Karpas-422 (cell line): ENCODE measurements at regions not wholly inside any gene's neighbourhood (a gene's known extent, or its start where the extent isn't known, plus 50 kb on each side); places are given as distances from the start of the nearest gene placed in this dataset.

Source experiments
- DNase-seq: peaks from one replicate; pipeline ENCODE4 v3.0.0-alpha.2; 2015
- H2AFZ ChIP-seq: fragments of 200-600 bp; sonication (generic); 2 replicates; pipeline ENCODE4 v1.6.1; 2014; ENCODE audit warnings: antibody characterized with exemption, low read length, mixed read lengths
- H3K27ac ChIP-seq: fragments of 200-600 bp; sonication (generic); 2 replicates; pipeline ENCODE4 v1.5.1; 2014; ENCODE audit warnings: mild to moderate bottlenecking, low read length, moderate library complexity
- H3K27me3 ChIP-seq: fragments of 200-600 bp; sonication (generic); 2 replicates; pipeline ENCODE4 v1.6.1; 2014; ENCODE audit warnings: low read length, mixed read lengths
- H3K36me3 ChIP-seq: fragments of 200-600 bp; sonication (generic); 2 replicates; pipeline ENCODE4 v1.6.1; 2014; ENCODE audit warnings: low read length, mixed read lengths; ENCODE audit not compliant: insufficient read depth
- H3K4me1 ChIP-seq: fragments of 200-600 bp; sonication (generic); 2 replicates; pipeline ENCODE4 v1.6.1; 2014; ENCODE audit warnings: mild to moderate bottlenecking, low read length, mixed read lengths
- H3K4me2 ChIP-seq: fragments of 200-600 bp; sonication (generic); 2 replicates; pipeline ENCODE4 v1.6.1; 2014; ENCODE audit warnings: low read length, low read depth, mild to moderate bottlenecking; ENCODE audit not compliant: poor library complexity, severe bottlenecking
- H3K4me3 ChIP-seq: fragments of 200-600 bp; sonication (generic); 2 replicates; pipeline ENCODE4 v1.5.1; 2014; ENCODE audit warnings: mild to moderate bottlenecking, antibody characterized with exemption, low read length, mixed read lengths
- H3K79me2 ChIP-seq: fragments of 200-600 bp; sonication (generic); 2 replicates; pipeline ENCODE4 v1.6.1; 2014; ENCODE audit warnings: mild to moderate bottlenecking, low read length, mixed read lengths
- H3K9ac ChIP-seq: fragments of 200-600 bp; sonication (generic); 2 replicates; pipeline ENCODE4 v1.6.0; 2014; ENCODE audit warnings: low read length
- H3K9me2 ChIP-seq: fragments of 200-600 bp; sonication (generic), shearing (Covaris generic); replicated peaks from 2 replicates; pipeline ENCODE4 v1.6.0; 2014; ENCODE audit warnings: mild to moderate bottlenecking, low read length, moderate library complexity; ENCODE audit not compliant: insufficient read depth
- H3K9me3 ChIP-seq: fragments of 300-700, 200-600 bp; sonication (generic); 2 replicates; pipeline ENCODE4 v1.6.1; 2014; ENCODE audit warnings: low read length, mixed read lengths
- H4K20me1 ChIP-seq: fragments of 200-600 bp; sonication (generic); 2 replicates; pipeline ENCODE4 v1.6.1; 2014; ENCODE audit warnings: mild to moderate bottlenecking, antibody characterized with exemption, low read length, low read depth; ENCODE audit not compliant: insufficient read depth

GRCh38 chr5:168184103-168184502, 107.3 kb upstream of the WWC1 start:
- no peaks in the 10 kb centered on the region for H3K9me3 ChIP-seq
- no peak for DNase-seq
- H3K4me1 ChIP-seq: no peaks in the 10 kb centered on the region
- no peaks in the 10 kb centered on the region for H3K79me2 ChIP-seq
- H4K20me1 ChIP-seq: no peaks in the 10 kb centered on the region
- no peak overlapping the region for H3K4me2 ChIP-seq
- H3K9me2 ChIP-seq: no peaks in the 10 kb centered on the region
- no peaks in the 10 kb centered on the region for H3K36me3 ChIP-seq
- no peak overlapping the region for H3K27ac ChIP-seq
- H3K9ac ChIP-seq: no peak overlapping the region
- no peak overlapping the region for H3K4me3 ChIP-seq
- no peaks in the 10 kb centered on the region for H3K27me3 ChIP-seq
- no peak overlapping the region for H2AFZ ChIP-seq

DNA sequence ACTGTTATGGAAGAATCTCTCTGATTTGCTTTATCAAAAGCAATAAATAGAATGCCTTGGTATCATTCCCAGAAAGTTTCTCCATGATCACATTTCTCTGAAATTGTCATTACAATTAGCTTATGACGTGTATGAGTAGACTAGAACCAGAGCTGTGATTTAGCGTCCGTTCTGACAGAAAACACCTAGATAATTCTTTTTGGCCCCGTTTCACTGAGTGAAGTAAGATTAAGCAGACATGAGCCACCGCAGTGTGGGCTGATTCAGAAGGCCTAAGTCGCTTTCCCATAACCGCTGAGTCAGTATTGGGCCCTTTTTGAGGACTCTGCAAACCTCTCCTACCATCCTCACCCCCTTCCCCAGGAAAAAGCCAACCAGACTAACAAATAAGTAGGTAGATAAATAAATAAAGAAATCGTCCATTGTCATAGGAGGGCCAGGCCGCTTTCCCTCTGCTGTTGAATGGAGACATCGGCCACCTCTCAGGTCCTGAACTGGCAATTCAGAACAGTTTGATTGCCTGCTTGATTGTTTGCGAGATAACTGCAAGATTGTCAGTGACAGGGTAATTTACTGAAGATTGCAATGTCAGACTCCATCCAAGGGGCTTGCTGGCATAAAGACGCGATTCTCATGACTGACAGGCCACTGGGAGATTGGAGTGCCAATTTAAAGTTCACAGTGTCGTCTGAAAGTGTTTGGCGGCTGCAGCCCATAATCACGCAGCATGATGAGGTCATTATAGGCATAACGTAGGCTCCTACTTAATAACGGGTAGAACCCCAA, 105.0 kb upstream of the WWC1 start:
- no peaks in the 10 kb centered on the region for H4K20me1 ChIP-seq
- no peak overlapping the region for H3K4me3 ChIP-seq
- H3K4me1 ChIP-seq: no peaks in the 10 kb centered on the region
- no peaks in the 10 kb centered on the region for H3K36me3 ChIP-seq
- no peaks in the 10 kb centered on the region for H3K79me2 ChIP-seq
- H3K9me2 ChIP-seq: no peaks in the 10 kb centered on the region
- H3K27ac ChIP-seq: no peak overlapping the region
- no peak overlapping the region for H3K9ac ChIP-seq
- no peak overlapping the region for H2AFZ ChIP-seq
- no peaks in the 10 kb centered on the region for H3K9me3 ChIP-seq
- H3K4me2 ChIP-seq: no peak overlapping the region
- no peak for DNase-seq
- H3K27me3 ChIP-seq: no peaks in the 10 kb centered on the region

DNA sequence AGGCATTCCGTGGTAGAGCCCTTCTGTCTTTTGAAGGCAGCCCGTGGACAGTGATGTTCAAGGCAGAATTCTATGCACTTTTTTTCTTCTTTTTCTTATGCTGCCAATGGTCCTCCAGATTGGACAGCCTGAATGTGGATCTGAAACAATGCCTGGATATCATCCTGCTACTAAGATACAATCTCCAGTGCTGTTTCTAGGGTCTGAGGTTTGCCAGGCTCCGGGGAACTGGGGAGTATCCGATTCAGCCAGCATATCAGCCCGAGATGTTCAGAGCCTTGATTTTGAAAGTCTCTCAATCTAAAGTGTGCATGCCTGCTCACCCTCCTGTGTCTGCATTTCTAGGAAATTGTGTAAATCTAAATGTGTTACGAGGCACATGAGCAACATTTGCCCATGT, 103.8 kb upstream of the WWC1 start:
- Histone ChIP-seq H3K27me3 (no peaks in the 10 kb centered on the region), H3K4me2 (no peak overlapping the region), H3K9me3 (no peaks in the 10 kb centered on the region), H3K27ac (no peak overlapping the region), H3K79me2 (no peaks in the 10 kb centered on the region), H3K36me3 (no peaks in the 10 kb centered on the region), H2AFZ (no peak overlapping the region), H3K9me2 (no peaks in the 10 kb centered on the region), H4K20me1 (no peaks in the 10 kb centered on the region), H3K9ac (no peak overlapping the region), H3K4me1 (no peaks in the 10 kb centered on the region), H3K4me3 (no peak overlapping the region)
- DNase-seq: no peak

GRCh38 chr5:168188182-168188581, 103.3 kb upstream of the WWC1 start:
- Histone ChIP-seq H3K27me3 (no peaks in the 10 kb centered on the region), H3K9me2 (no peaks in the 10 kb centered on the region), H2AFZ (no peak overlapping the region)

GRCh38 chr5:168192120-168192519, 99.3 kb upstream of the WWC1 start:
- Histone ChIP-seq H3K9ac (no peak overlapping the region), H4K20me1 (no peaks in the 10 kb centered on the region), H3K36me3 (no peaks in the 10 kb centered on the region), H3K9me3 (no peaks in the 10 kb centered on the region), H3K4me1 (no peaks in the 10 kb centered on the region), H3K27me3 (no peaks in the 10 kb centered on the region), H3K4me3 (no peak overlapping the region), H3K4me2 (no peak overlapping the region), H2AFZ (no peak overlapping the region), H3K27ac (no peak overlapping the region), H3K9me2 (no peaks in the 10 kb centered on the region), H3K79me2 (no peaks in the 10 kb centered on the region)
- no peak for DNase-seq

More at GRCh38 chr5:168188182-168188581, 103.3 kb upstream of the WWC1 start:
- H4K20me1 ChIP-seq: no peaks in the 10 kb centered on the region
- no peaks in the 10 kb centered on the region for H3K36me3 ChIP-seq
- DNase-seq: no peak
- H3K4me3 ChIP-seq: no peak overlapping the region
- H3K27ac ChIP-seq: no peak overlapping the region
- H3K4me1 ChIP-seq: no peaks in the 10 kb centered on the region
- no peaks in the 10 kb centered on the region for H3K79me2 ChIP-seq
- H3K4me2 ChIP-seq: no peak overlapping the region
- H3K9me3 ChIP-seq: no peaks in the 10 kb centered on the region
- H3K9ac ChIP-seq: no peak overlapping the region

DNA sequence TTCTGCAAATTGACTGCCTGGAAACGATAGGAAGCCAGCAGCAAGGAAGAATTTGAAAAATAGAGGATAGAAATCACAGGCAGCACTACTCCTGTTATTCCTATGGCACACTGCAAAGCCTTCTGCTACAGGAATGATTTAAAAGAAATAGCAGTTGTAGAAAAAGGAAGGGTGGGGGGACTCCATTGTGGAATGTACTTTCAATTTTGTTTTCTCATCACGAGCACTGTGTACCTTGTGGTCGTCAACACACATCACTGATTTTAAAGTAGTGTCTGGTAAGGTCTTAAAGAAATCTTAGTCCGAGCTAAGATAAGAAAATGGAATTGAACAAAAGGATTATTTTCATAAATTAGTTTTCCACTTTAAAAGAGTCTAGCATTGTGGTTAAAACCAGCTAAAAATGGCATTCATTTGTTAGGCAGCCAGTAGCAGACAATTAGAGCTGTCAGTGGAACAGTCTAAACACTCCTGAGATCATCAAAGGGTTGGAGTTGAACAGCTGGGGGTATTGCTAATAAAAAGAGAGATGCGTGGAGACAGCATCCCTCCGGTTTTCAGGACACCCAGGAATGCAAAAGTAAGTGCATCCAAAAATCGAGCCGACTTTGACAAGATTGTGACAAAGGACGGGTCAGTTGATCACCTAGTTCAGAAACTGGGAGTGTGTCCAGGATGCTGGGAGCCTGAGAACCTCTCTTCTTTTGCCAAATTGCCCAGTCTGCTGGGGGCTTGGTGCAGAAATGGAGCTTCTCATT, 97.8 kb upstream of the WWC1 start:
- no peaks in the 10 kb centered on the region for H3K9me2 ChIP-seq

DNA sequence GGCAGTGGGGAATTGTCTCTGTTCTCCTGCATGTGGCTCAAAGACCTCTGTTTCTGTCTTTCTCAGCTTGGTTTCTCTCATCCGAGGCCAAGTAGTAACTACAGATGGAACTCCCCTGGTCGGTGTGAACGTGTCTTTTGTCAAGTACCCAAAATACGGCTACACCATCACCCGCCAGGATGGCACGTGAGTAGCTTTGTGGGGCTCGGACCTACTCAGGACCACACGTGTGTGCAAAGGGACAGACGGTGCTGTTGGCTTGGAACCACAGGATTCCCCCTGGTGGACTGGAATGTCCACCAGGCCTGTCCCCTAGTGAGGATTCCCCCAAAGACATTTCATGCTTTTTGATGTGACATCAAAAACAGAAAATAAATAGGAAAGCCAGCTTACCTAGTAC, 96.3 kb upstream of the WWC1 start:
- Histone ChIP-seq H3K79me2 (no peaks in the 10 kb centered on the region), H3K9ac (no peak overlapping the region), H3K36me3 (no peaks in the 10 kb centered on the region), H3K4me1 (no peaks in the 10 kb centered on the region), H3K27ac (no peak overlapping the region), H2AFZ (no peak overlapping the region), H3K4me2 (no peak overlapping the region), H3K9me2 (no peaks in the 10 kb centered on the region), H4K20me1 (no peaks in the 10 kb centered on the region), H3K4me3 (no peak overlapping the region), H3K9me3 (no peaks in the 10 kb centered on the region), H3K27me3 (no peaks in the 10 kb centered on the region)
- no peak for DNase-seq

More for the DNA sequence above, 97.8 kb upstream of the WWC1 start:
- no peak for DNase-seq
- no peaks in the 10 kb centered on the region for H3K27me3 ChIP-seq
- no peak overlapping the region for H3K9ac ChIP-seq
- H3K4me3 ChIP-seq: no peak overlapping the region
- no peaks in the 10 kb centered on the region for H3K4me1 ChIP-seq
- no peak overlapping the region for H3K27ac ChIP-seq
- no peak overlapping the region for H2AFZ ChIP-seq
- H3K4me2 ChIP-seq: no peak overlapping the region
- no peaks in the 10 kb centered on the region for H3K9me3 ChIP-seq
- H3K79me2 ChIP-seq: no peaks in the 10 kb centered on the region
- no peaks in the 10 kb centered on the region for H4K20me1 ChIP-seq
- no peaks in the 10 kb centered on the region for H3K36me3 ChIP-seq

GRCh38 chr5:168198359-168198758, 93.1 kb upstream of the WWC1 start:
- Histone ChIP-seq H3K79me2 (no peaks in the 10 kb centered on the region), H3K4me2 (no peak overlapping the region), H3K9me3 (no peaks in the 10 kb centered on the region), H3K9ac (no peak overlapping the region), H3K27ac (no peak overlapping the region), H3K27me3 (no peaks in the 10 kb centered on the region), H3K4me3 (no peak overlapping the region), H2AFZ (no peak overlapping the region), H4K20me1 (no peaks in the 10 kb centered on the region), H3K4me1 (no peaks in the 10 kb centered on the region), H3K36me3 (no peaks in the 10 kb centered on the region), H3K9me2 (no peaks in the 10 kb centered on the region)
- DNase-seq: no peak
